Liver (tissue), 8 donors: ENCODE measurements at regions not wholly inside any gene's neighbourhood (a gene's known extent, or its start where the extent isn't known, plus 50 kb on each side); places are given as distances from the start of the nearest gene placed in this dataset.

Source experiments
- DNase-seq: peaks from one replicate; pipeline ENCODE4 v3.0.0-alpha.2; 2017; ENCODE audit warnings: low spot score
- H3K27ac ChIP-seq, 2 donors: one replicate each; pipeline ENCODE4 v1.7.0; 2013; ENCODE audit warnings: inconsistent platforms in 2 of 2, low read length in 2 of 2, control low read depth in 1 of 2, low read depth in 1 of 2, mild to moderate bottlenecking in 1 of 2
- H3K27me3 ChIP-seq, 4 donors: one replicate each; pipeline versions ENCODE4 v1.6.1 to v1.7.0; 2013; ENCODE audit warnings: low read length in 3 of 4, inconsistent platforms in 1 of 4, mild to moderate bottlenecking in 1 of 4, moderate library complexity in 1 of 4; ENCODE audit not compliant: control insufficient read depth in 4 of 4, insufficient read depth in 4 of 4
- H3K36me3 ChIP-seq, 4 donors: one replicate each; pipeline versions ENCODE4 v1.6.1 to v1.7.0; 2013; ENCODE audit warnings: low read length in 3 of 4, mild to moderate bottlenecking in 3 of 4, low read depth in 1 of 4, moderate library complexity in 1 of 4; ENCODE audit not compliant: control insufficient read depth in 4 of 4, insufficient read depth in 3 of 4
- H3K4me1 ChIP-seq, 4 donors: one replicate each; pipeline versions ENCODE4 v1.6.1 to v1.7.0; 2013; ENCODE audit warnings: low read length in 3 of 4, mild to moderate bottlenecking in 3 of 4, moderate library complexity in 1 of 4; ENCODE audit not compliant: control insufficient read depth in 4 of 4, insufficient read depth in 4 of 4
- H3K4me3 ChIP-seq, 3 donors: one replicate each; pipeline versions ENCODE4 v1.6.1 to v1.7.0; 2013; ENCODE audit warnings: low read length in 3 of 3, control low read depth in 1 of 3, low read depth in 1 of 3, mild to moderate bottlenecking in 1 of 3
- H3K9ac ChIP-seq, 2 donors: one replicate each; pipeline ENCODE4 v1.7.0; 2013; ENCODE audit warnings: low read length in 2 of 2, mild to moderate bottlenecking in 2 of 2, moderate library complexity in 2 of 2, control low read depth in 1 of 2, low read depth in 1 of 2
- H3K9me3 ChIP-seq, 4 donors: one replicate each; pipeline versions ENCODE4 v1.6.1 to v1.7.0; 2013; ENCODE audit warnings: low read length in 3 of 4; ENCODE audit not compliant: control insufficient read depth in 4 of 4
- CTCF ChIP-seq: fragments of 150-350 bp; IDR thresholded peaks from 2 replicates; pipeline ENCODE4 v1.5.1; 2017; ENCODE audit warnings: improper control_type of control experiment, low read depth, low read length; ENCODE audit not compliant: missing input control
- EGR1 ChIP-seq, 2 donors: IDR thresholded peaks; 2 replicates each; pipeline ENCODE4 v1.6.1; 2016 to 2018; ENCODE audit warnings: antibody characterized with exemption in 2 of 2, low read depth in 2 of 2
- FOXA1 ChIP-seq: IDR thresholded peaks from 2 replicates; pipeline ENCODE4 v1.6.1; 2016; ENCODE audit warnings: antibody characterized with exemption
- FOXA2 ChIP-seq: IDR thresholded peaks from 2 replicates; pipeline ENCODE4 v1.6.1; 2016; ENCODE audit warnings: antibody characterized with exemption
- GABPA ChIP-seq, 2 donors: IDR thresholded peaks in 1 of 2; conservative IDR thresholded peaks in 1 of 2; 2 replicates each; pipeline ENCODE4 v1.6.1; 2016; ENCODE audit warnings: antibody characterized with exemption in 2 of 2, mild to moderate bottlenecking in 1 of 2, moderate library complexity in 1 of 2
- HNF4A ChIP-seq, 2 donors: conservative IDR thresholded peaks; 2 replicates each; pipeline ENCODE4 v1.6.1; 2016; ENCODE audit warnings: antibody characterized with exemption in 2 of 2, mild to moderate bottlenecking in 2 of 2
- JUND ChIP-seq, 2 donors: IDR thresholded peaks; 2 replicates each; pipeline ENCODE4 v1.6.1; 2016; ENCODE audit warnings: antibody characterized with exemption in 2 of 2
- NR2F2 ChIP-seq: IDR thresholded peaks from 2 replicates; pipeline ENCODE4 v1.6.1; 2016; ENCODE audit warnings: antibody characterized with exemption
- RAD21 ChIP-seq, 2 donors: IDR thresholded peaks; 2 replicates each; pipeline ENCODE4 v1.6.1; 2016; ENCODE audit warnings: antibody characterized with exemption in 2 of 2, mild to moderate bottlenecking in 2 of 2
- REST ChIP-seq: IDR thresholded peaks from 2 replicates; pipeline ENCODE4 v1.6.1; 2016; ENCODE audit warnings: antibody characterized with exemption, mild to moderate bottlenecking
- RXRA ChIP-seq, 2 donors: IDR thresholded peaks; 2 replicates each; pipeline ENCODE4 v1.6.1; 2017 to 2018; ENCODE audit warnings: antibody characterized with exemption in 2 of 2, mild to moderate bottlenecking in 1 of 2
- SP1 ChIP-seq: IDR thresholded peaks from 2 replicates; pipeline ENCODE4 v1.6.1; 2018; ENCODE audit warnings: antibody characterized with exemption, mild to moderate bottlenecking
- TAF1 ChIP-seq: conservative IDR thresholded peaks from 2 replicates; pipeline ENCODE4 v1.6.1; 2016; ENCODE audit warnings: antibody characterized with exemption, mild to moderate bottlenecking
- YY1 ChIP-seq: IDR thresholded peaks from 2 replicates; pipeline ENCODE4 v1.6.1; 2016; ENCODE audit warnings: antibody characterized with exemption, mild to moderate bottlenecking
- WGBS: extraction: QIAGEN DNeasy Blood & Tissue Kit; methylation state at CpG from one replicate; pipeline ENCODE4 v1.1.7; 2013; 5-methylcytosine and 5-hydroxymethylcytosine counted together
- TF ChIP-seq, protein P1 (sequence below): IDR thresholded peaks from 2 replicates; pipeline ENCODE4 v1.6.1; 2016; ENCODE audit warnings: antibody characterized with exemption
- TF ChIP-seq, protein P2 (sequence below): IDR thresholded peaks from 2 replicates; pipeline ENCODE4 v1.6.1; 2016; ENCODE audit warnings: antibody characterized with exemption
- donor health status: healthy.
- donor health status: healthy.
- donor health status: healthy.
- donor health status: healthy.
- donor health status: healthy.

DNA sequence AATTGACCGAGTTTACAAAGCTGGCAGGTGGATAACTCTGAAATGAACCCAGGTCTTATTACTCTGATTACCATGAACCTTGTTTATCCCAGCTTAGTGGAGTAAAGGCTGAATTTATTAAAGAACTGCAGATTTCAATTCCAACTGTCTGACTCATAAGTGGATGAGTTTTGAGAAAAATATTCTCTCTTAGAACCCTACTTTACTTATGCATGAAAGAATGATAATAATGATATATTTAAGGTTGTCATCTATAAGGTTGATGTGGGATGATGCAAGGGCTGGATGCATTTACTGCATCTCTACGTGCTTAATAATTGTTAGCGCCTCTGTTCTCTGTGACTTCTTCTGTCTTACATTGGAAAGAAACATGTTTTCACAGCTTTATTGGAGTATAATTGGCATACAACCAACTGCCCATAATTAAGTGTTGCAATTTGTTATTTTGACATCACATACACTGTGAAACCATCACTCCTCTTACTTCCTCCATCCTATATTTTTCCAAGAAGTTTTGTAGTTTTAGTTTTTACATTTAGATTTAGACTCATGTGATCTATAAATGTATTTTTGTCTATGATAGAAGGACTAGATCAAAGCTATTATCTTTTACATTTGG lies 771.2 kb upstream of the ARRDC4 start:
- no peak overlapping the region for H3K27ac ChIP-seq
- no peak overlapping the region for H3K4me3 ChIP-seq
- peaks cover 0 to 1% (median 0%) of the 10 kb centered on the region in 4 donors for H3K9me3 ChIP-seq
- WGBS = 86% methylated on average over 3 of the region's 3 CpGs
- DNase-seq = no peak
- TF ChIP-seq FOXA1 = no peak
- TF ChIP-seq, protein P1, sequence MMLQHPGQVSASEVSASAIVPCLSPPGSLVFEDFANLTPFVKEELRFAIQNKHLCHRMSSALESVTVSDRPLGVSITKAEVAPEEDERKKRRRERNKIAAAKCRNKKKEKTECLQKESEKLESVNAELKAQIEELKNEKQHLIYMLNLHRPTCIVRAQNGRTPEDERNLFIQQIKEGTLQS = no peak
- TF ChIP-seq NR2F2 = no peak
- TF ChIP-seq REST = no peak
- no peak for TF ChIP-seq GABPA (IDR thresholded peaks at IDR 0.05 in 1 of 2, conservative IDR thresholded peaks at IDR 0.05 in 1 of 2)
- no peak for TF ChIP-seq CTCF
- no peak for TF ChIP-seq YY1
- TF ChIP-seq EGR1 (IDR thresholded peaks at IDR 0.05; ENCODE audit: low read depth in 2 of 2) = no peak
- no peak for TF ChIP-seq HNF4A (conservative IDR thresholded peaks at IDR 0.05)
- TF ChIP-seq RXRA (IDR thresholded peaks at IDR 0.05) = no peak
- no peak for TF ChIP-seq JUND (IDR thresholded peaks at IDR 0.05)
- TF ChIP-seq, protein P2, sequence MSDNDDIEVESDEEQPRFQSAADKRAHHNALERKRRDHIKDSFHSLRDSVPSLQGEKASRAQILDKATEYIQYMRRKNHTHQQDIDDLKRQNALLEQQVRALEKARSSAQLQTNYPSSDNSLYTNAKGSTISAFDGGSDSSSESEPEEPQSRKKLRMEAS = no peak
- TF ChIP-seq RAD21 (IDR thresholded peaks at IDR 0.05) = no peak
- TF ChIP-seq TAF1 = no peak
- TF ChIP-seq FOXA2 = no peak
- TF ChIP-seq SP1 = no peak
- peaks cover 0 to 1% (median 0%) of the 10 kb centered on the region in 4 donors for H3K4me1 ChIP-seq
- H3K9ac ChIP-seq = no peak overlapping the region
- H3K36me3 ChIP-seq = no peaks in the 10 kb centered on the region
- no peaks in the 10 kb centered on the region for H3K27me3 ChIP-seq

- WGBS = 85% methylated on average over 1 of the region's 1 CpG
- H3K27me3 ChIP-seq = peaks cover 0 to 4% (median 0%) of the 10 kb centered on the region in 4 donors
- no peak overlapping the region for H3K27ac ChIP-seq
- no peak for TF ChIP-seq TAF1
- TF ChIP-seq JUND (IDR thresholded peaks at IDR 0.05) = no peak
- no peak for TF ChIP-seq REST
- TF ChIP-seq, protein P1 = no peak
- TF ChIP-seq YY1 = no peak
- TF ChIP-seq NR2F2 = no peak
- no peak for TF ChIP-seq FOXA1
- no peaks in the 10 kb centered on the region for H3K36me3 ChIP-seq
- H3K9ac ChIP-seq = no peak overlapping the region
- H3K4me1 ChIP-seq = peaks cover 0 to 1% (median 0%) of the 10 kb centered on the region in 4 donors
- DNase-seq = no peak
- peaks cover 0 to 1% (median 0%) of the 10 kb centered on the region in 4 donors for H3K9me3 ChIP-seq
- H3K4me3 ChIP-seq = no peak overlapping the region
Measured at GRCh38 chr15:97194750-97195149, 765.8 kb upstream of the ARRDC4 start.
